GM13977 (cell line): ENCODE measurements at regions not wholly inside any gene's neighbourhood (a gene's known extent, or its start where the extent isn't known, plus 50 kb on each side); places are given as distances from the start of the nearest gene placed in this dataset.

ENCODE experiments used
- DNase-seq: peaks from one replicate; pipeline ENCODE4 v3.0.0; 2012; ENCODE audit warnings: low spot score
- CTCF ChIP-seq: IDR thresholded peaks from 2 replicates; pipeline ENCODE4 v1.5.1; 2012; ENCODE audit warnings: mild to moderate bottlenecking, control low read depth; ENCODE audit not compliant: insufficient read depth; ENCODE audit errors: extremely low read depth, missing control alignments
- in situ Hi-C: fragments of 300-500 bp; cut with MboI; formaldehyde crosslinking; loops from one replicate; pipeline ENCODE4 v1.12.0; 2022; ENCODE audit warnings: low sequenced_read_pairs, low pct_unique_long_range_greater_than_20kb, mixed read lengths, inconsistent platforms; ENCODE audit not compliant: unreplicated experiment

- in situ Hi-C loops: no loop called here
- DNase-seq: no peak
- no peak for TF ChIP-seq CTCF
Observed at GRCh38 chr13:74973935-74974879, 507.8 kb downstream of the TBC1D4 start.

- DNase-seq: no peak
- TF ChIP-seq CTCF: no peak
- in situ Hi-C loops: no loop called here
Observed at GRCh38 chr13:74969419-74969818, 512.5 kb downstream of the TBC1D4 start.

GRCh38 chr13:74966814-74967424, 515.0 kb downstream of the TBC1D4 start:
- in situ Hi-C loops: no loop called here
- TF ChIP-seq CTCF: no peak
- DNase-seq: no peak

GRCh38 chr13:74966275-74966674, 515.7 kb downstream of the TBC1D4 start:
- in situ Hi-C loops: no loop called here
- no peak for DNase-seq
- no peak for TF ChIP-seq CTCF

GRCh38 chr13:74945637-74946036, 536.3 kb downstream of the TBC1D4 start:
- no peak for DNase-seq
- in situ Hi-C loops: no loop called here
- no peak for TF ChIP-seq CTCF

- no peak for DNase-seq
- no peak for TF ChIP-seq CTCF
- in situ Hi-C loops: no loop called here
Observed at GRCh38 chr13:74931698-74932433, 550.1 kb downstream of the TBC1D4 start.
